CD4-positive, alpha-beta T cell treated with Interleukin-17A for 1 hour (primary cell): ENCODE measurements at regions not wholly inside any gene's neighbourhood (a gene's known extent, or its start where the extent isn't known, plus 50 kb on each side); places are given as distances from the start of the nearest gene placed in this dataset.
A peak's percentile ranks its signal among the peaks of the same experiment; 100 is the strongest.

Experiments used
- DNase-seq: peaks from one replicate; pipeline ENCODE4 v3.0.0-alpha.2; 2020

GRCh38 chr2:41610501-41611190 lies 437.2 kb upstream of the PKDCC start:
- DNase-seq = no peak

- DNase-seq = no peak
Observed at GRCh38 chr2:41618754-41619153, 429.1 kb upstream of the PKDCC start.

- DNase-seq = no peak
Observed at GRCh38 chr2:41621095-41621494, 426.7 kb upstream of the PKDCC start.

GRCh38 chr2:41621563-41621962 lies 426.3 kb upstream of the PKDCC start:
- DNase-seq = no peak

GRCh38 chr2:41622301-41622700 lies 425.5 kb upstream of the PKDCC start:
- no peak for DNase-seq

GRCh38 chr2:41626936-41627335 lies 420.9 kb upstream of the PKDCC start:
- no peak for DNase-seq

- no peak for DNase-seq
Observed at GRCh38 chr2:41634686-41635085, 413.1 kb upstream of the PKDCC start.

GRCh38 chr2:41644936-41645335 lies 402.9 kb upstream of the PKDCC start:
- DNase-seq = no peak

GRCh38 chr2:41647468-41648050 lies 400.3 kb upstream of the PKDCC start:
- no peak for DNase-seq

- no peak for DNase-seq
Observed at GRCh38 chr2:41657226-41657625, 390.6 kb upstream of the PKDCC start.

- DNase-seq = no peak
Observed at GRCh38 chr2:41659758-41660157, 388.1 kb upstream of the PKDCC start.

GRCh38 chr2:41662461-41662860 lies 385.4 kb upstream of the PKDCC start:
- no peak for DNase-seq

GRCh38 chr2:41663056-41663455 lies 384.8 kb upstream of the PKDCC start:
- DNase-seq = no peak

GRCh38 chr2:41668529-41668928 lies 379.3 kb upstream of the PKDCC start:
- no peak for DNase-seq

- DNase-seq = no peak
Observed at GRCh38 chr2:41678639-41679038, 369.2 kb upstream of the PKDCC start.

- DNase-seq = no peak
Observed at GRCh38 chr2:41686156-41686555, 361.7 kb upstream of the PKDCC start.

- DNase-seq = no peak
Observed at GRCh38 chr2:41691561-41691960, 356.3 kb upstream of the PKDCC start.

GRCh38 chr2:41694536-41695049 lies 353.2 kb upstream of the PKDCC start:
- DNase-seq = no peak

- no peak for DNase-seq
Observed at GRCh38 chr2:41695198-41696113, 352.4 kb upstream of the PKDCC start.

GRCh38 chr2:41697389-41697788 lies 350.4 kb upstream of the PKDCC start:
- DNase-seq = no peak

- DNase-seq = no peak
Observed at GRCh38 chr2:41698678-41699422, 349.0 kb upstream of the PKDCC start.

- DNase-seq = peak; percentile 5
Observed at GRCh38 chr2:41701231-41701630, 346.6 kb upstream of the PKDCC start.

GRCh38 chr2:41703123-41703522 lies 344.7 kb upstream of the PKDCC start:
- no peak for DNase-seq
